Hippocampal formation (tissue), 2 donors: ENCODE measurements at regions not wholly inside any gene's neighbourhood (a gene's known extent, or its start where the extent isn't known, plus 50 kb on each side); places are given as distances from the start of the nearest gene placed in this dataset.

Experiments used
- DNase-seq, 2 donors: peaks; one replicate each; lab custom pipeline; 2025; lab: John Stamatoyannopoulos, UW

GRCh38 chr15:94607176-94607654, 375.9 kb downstream of the MCTP2 start:
- DNase-seq: peak in 1 of 2 donors; percentile 5

GRCh38 chr15:94610069-94610468, 378.7 kb downstream of the MCTP2 start:
- DNase-seq: no peak

- DNase-seq: no peak
Observed at GRCh38 chr15:94610485-94610884, 379.1 kb downstream of the MCTP2 start.

GRCh38 chr15:94611656-94612055, 380.3 kb downstream of the MCTP2 start:
- no peak for DNase-seq

- DNase-seq: no peak
Observed at GRCh38 chr15:94615688-94616087, 384.3 kb downstream of the MCTP2 start.

GRCh38 chr15:94620632-94621031, 389.3 kb downstream of the MCTP2 start:
- DNase-seq: no peak

- no peak for DNase-seq
Observed at GRCh38 chr15:94621736-94622135, 390.4 kb downstream of the MCTP2 start.

- DNase-seq: no peak
Observed at GRCh38 chr15:94626949-94627348, 395.6 kb downstream of the MCTP2 start.

GRCh38 chr15:94631608-94632007, 400.2 kb downstream of the MCTP2 start:
- DNase-seq: no peak

GRCh38 chr15:94638183-94638582, 406.8 kb downstream of the MCTP2 start:
- no peak for DNase-seq

- no peak for DNase-seq
Observed at GRCh38 chr15:94639701-94640100, 408.3 kb downstream of the MCTP2 start.

- DNase-seq: no peak
Observed at GRCh38 chr15:94644433-94644832, 413.1 kb downstream of the MCTP2 start.

GRCh38 chr15:94653071-94653470, 421.7 kb downstream of the MCTP2 start:
- DNase-seq: no peak

GRCh38 chr15:94655249-94655880, 424.0 kb downstream of the MCTP2 start:
- no peak for DNase-seq

- DNase-seq: no peak
Observed at GRCh38 chr15:94665676-94666441, 434.5 kb downstream of the MCTP2 start.

GRCh38 chr15:94666553-94666952, 435.2 kb downstream of the MCTP2 start:
- no peak for DNase-seq

- DNase-seq: no peak
Observed at GRCh38 chr15:94667109-94667508, 435.7 kb downstream of the MCTP2 start.

- DNase-seq: peak in 1 of 2 donors; percentile 71
Observed at GRCh38 chr15:94670438-94671034, 439.2 kb downstream of the MCTP2 start.

GRCh38 chr15:94671858-94672532, 440.6 kb downstream of the MCTP2 start:
- peak; percentile 5 to 6 for DNase-seq

- DNase-seq: no peak
Observed at GRCh38 chr15:94673801-94674200, 442.4 kb downstream of the MCTP2 start.

GRCh38 chr15:94674296-94674695, 442.9 kb downstream of the MCTP2 start:
- DNase-seq: no peak

GRCh38 chr15:94677202-94677790, 445.9 kb downstream of the MCTP2 start:
- DNase-seq: no peak
